Stomach (tissue), 4 donors: ENCODE measurements at regions not wholly inside any gene's neighbourhood (a gene's known extent, or its start where the extent isn't known, plus 50 kb on each side); places are given as distances from the start of the nearest gene placed in this dataset.

Experiments
- CTCF ChIP-seq, 7 experiments: fragments of 450-650 bp in 4 of 7; fragments of 200-600 bp in 3 of 7; sonication (generic) in 3 of 7; IDR thresholded peaks; one replicate each; pipeline ENCODE4 v1.5.1; 2016 to 2019; ENCODE audit warnings: antibody characterized with exemption in 7 of 7, control low read depth in 2 of 7, mild to moderate bottlenecking in 1 of 7
- POLR2A ChIP-seq, 4 donors: fragments of 450-650 bp; IDR thresholded peaks; one replicate each; pipeline ENCODE4 v1.6.1; 2016; ENCODE audit warnings: antibody characterized with exemption in 4 of 4, control low read depth in 2 of 4, mild to moderate bottlenecking in 1 of 4, moderate library complexity in 1 of 4
- POLR2AphosphoS5 ChIP-seq, 3 donors: sonication (generic); formaldehyde crosslinking; IDR thresholded peaks; one replicate each; pipeline ENCODE4 v1.6.1; 2016; ENCODE audit warnings: antibody characterized with exemption in 3 of 3

GRCh38 chr2:3094318-3094717 is 283.3 kb downstream of the EIPR1 start:
- TF ChIP-seq POLR2AphosphoS5 (IDR thresholded peaks at IDR 0.05) (no peak), CTCF (IDR thresholded peaks at IDR 0.05) (no peak), POLR2A (IDR thresholded peaks at IDR 0.05) (no peak)
